Astrocyte (in vitro differentiated cells and primary cell): ENCODE measurements at regions not wholly inside any gene's neighbourhood (a gene's known extent, or its start where the extent isn't known, plus 50 kb on each side); places are given as distances from the start of the nearest gene placed in this dataset.

Experiments
- EZH2 ChIP-seq: IDR thresholded peaks from 2 replicates; pipeline ENCODE4 v1.6.1; 2012; ENCODE audit warnings: mild to moderate bottlenecking, low read length, inconsistent platforms; ENCODE audit not compliant: insufficient read depth
- TF ChIP-seq, protein P1 (sequence below): IDR thresholded peaks from 2 replicates; pipeline ENCODE4 v1.5.1; 2011; ENCODE audit warnings: low read depth, mild to moderate bottlenecking, inconsistent platforms, low read length, moderate library complexity; ENCODE audit not compliant: insufficient read depth

DNA sequence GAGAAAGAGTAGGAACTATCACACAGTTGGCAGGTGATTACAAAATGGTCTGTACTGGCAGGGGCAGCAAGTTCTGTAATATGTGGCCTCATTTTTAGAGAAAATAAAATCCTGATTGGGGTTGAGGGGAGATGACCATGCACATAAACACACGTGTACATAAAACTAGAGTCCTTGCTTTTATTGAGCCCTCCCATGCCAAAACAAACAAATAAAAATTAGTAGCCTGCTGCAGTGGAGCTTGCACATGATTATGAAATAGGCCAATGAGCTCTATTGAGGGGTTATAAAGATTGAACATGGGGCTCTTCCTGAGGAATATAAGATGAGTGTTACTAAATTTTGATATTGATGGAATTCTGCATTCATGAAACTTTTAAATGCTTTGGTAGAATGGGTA, 248.4 kb downstream of the ELAVL2 start:
- TF ChIP-seq, protein P1, sequence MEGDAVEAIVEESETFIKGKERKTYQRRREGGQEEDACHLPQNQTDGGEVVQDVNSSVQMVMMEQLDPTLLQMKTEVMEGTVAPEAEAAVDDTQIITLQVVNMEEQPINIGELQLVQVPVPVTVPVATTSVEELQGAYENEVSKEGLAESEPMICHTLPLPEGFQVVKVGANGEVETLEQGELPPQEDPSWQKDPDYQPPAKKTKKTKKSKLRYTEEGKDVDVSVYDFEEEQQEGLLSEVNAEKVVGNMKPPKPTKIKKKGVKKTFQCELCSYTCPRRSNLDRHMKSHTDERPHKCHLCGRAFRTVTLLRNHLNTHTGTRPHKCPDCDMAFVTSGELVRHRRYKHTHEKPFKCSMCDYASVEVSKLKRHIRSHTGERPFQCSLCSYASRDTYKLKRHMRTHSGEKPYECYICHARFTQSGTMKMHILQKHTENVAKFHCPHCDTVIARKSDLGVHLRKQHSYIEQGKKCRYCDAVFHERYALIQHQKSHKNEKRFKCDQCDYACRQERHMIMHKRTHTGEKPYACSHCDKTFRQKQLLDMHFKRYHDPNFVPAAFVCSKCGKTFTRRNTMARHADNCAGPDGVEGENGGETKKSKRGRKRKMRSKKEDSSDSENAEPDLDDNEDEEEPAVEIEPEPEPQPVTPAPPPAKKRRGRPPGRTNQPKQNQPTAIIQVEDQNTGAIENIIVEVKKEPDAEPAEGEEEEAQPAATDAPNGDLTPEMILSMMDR, result no peak
- TF ChIP-seq EZH2, result no peak
